ENCODE measurements at regions not wholly inside any gene's neighbourhood (a gene's known extent, or its start where the extent isn't known, plus 50 kb on each side); places are given as distances from the start of the nearest gene placed in this dataset.

GRCh38 chr4:31548823-31549222 lies 828.7 kb downstream of the PCDH7 start:
- DNase-seq = no peak

DNA sequence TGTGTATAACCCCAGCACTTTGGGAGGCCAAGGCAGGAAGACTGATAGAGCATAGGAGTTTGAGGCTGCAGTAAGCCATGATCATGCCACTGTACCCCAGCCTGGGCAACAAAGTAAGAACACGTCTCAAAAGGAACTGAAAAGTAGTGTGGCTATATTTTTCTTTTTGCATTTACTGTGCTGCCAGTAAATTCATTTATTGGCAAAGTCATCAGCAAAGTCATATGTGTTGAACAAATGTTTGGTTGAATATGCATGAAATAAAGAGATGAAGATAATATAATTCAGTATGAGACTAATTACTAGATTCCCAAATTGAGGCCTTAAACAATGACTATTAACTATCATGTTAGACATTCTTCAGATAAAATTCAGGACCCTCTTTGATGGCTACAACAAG lies 829.1 kb downstream of the PCDH7 start:
- DNase-seq = no peak

DNA sequence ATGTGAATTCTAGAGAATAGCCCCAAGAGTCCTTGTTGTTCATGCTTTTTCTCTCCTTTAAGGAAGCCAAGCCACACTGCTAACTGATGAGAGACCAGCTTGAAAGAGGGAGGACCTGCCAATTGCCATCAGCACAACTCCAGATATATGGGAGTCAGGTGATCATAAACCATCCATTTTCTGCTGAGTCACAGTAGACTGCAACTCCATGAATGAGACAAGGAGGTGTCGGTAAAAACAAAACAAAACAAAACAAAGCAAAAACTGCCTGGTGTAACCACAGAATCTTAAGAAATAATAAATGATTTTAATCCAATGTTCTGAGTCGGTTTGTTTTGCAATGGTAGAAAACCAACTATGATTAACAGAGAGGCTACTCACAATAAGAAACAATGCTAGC lies 837.3 kb downstream of the PCDH7 start:
- no peak for DNase-seq

DNA sequence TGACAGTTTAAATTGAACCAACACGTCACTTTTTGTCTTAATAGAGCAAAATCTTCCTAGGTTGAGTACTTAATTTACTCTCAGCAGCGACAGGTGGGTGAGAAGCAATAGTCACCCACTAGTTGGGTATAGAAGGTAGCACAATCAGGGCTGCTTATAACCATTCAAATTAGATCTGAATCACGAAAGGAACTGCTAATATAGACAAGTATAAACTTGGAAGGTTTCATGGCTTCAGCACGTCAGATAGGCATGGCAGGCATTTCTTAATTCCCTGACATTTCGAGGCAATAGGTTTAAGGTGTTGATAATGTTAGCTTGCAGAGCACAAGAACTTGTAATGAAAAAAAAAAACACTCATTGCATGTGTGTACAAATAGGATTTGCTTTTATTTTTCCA lies 853.4 kb downstream of the PCDH7 start:
- DNase-seq = no peak

GRCh38 chr4:31575504-31575903 lies 855.3 kb downstream of the PCDH7 start:
- no peak for DNase-seq

GRCh38 chr4:31580843-31581242 lies 860.7 kb downstream of the PCDH7 start:
- no peak for DNase-seq

GRCh38 chr4:31585503-31585902 lies 865.3 kb downstream of the PCDH7 start:
- no peak for DNase-seq

DNA sequence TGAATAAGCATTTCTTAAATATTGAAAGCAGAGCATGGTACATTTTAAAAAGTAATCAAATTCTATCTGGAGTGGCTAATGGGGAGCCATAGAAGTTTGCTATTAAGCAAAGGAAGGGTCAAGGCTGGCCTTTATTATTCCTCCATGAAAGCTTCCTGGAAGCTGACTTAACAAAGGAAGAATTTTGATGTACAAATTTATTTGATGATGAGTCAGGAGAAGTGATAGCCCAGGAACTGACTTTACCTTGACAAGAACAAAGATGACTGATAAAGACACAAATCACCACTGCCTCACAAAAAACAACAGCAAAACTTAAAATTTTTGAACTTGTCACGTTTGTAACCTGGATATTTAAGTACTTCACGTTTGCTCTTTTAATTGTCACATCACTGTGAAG lies 872.1 kb downstream of the PCDH7 start:
- no peak for DNase-seq

DNA sequence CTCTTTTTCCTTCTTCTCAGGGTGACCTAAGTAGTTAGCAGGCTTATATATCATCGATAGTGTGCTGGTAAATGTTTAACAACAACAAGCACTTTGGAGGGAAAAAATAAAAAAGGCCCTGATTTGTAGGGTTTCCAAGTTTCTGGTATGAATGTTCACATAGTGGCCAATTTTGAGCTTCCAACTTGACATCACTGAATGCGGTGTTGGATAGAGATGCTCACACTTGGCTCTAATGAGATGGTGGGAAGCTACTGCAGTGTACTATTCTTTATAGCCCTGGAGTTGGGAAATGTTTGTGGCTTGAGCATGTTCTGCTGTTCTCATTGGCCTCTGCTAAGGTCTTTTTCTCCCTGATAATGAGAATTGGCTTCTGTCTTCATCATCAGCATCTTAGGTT lies 875.3 kb downstream of the PCDH7 start:
- DNase-seq = no peak

DNA sequence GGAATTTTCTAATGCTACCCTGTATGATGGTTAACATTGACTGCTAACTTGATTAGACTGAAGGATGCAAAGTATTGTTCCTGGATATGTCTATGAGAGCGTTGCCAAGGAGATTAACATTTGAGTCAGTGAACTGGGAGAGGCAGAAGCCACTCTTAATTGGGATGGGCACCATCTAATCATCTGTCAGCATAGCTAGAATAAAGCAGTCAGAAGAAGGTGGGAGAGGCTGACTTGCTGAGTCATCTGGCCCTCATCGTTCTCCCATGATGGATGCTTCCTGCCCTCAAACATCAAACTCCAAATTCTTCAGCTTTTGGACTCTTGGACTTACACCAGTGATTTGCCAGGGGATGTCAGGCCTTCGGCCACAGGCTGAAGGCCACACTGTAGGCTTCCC lies 878.5 kb downstream of the PCDH7 start:
- no peak for DNase-seq

DNA sequence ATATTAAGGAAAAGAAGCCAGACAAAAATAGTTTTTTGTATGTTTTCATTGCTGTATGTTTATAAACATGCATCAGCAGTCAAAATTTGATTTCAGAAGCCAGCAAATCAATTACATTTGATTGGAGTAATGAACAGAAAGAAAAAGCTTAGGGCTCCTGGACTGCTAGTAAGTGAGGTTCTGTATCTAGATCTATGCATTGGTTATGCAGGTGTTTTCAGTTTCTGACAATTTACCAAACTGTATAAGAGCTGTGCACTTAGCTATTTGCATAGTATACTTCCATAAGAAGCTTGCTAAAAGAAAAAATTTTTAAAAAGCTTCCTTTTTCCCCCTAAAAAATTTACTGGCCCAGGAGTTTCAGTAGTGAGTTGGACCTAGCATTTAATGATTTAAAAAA lies 881.6 kb downstream of the PCDH7 start:
- no peak for DNase-seq

GRCh38 chr4:31613946-31614623 lies 893.9 kb downstream of the PCDH7 start:
- DNase-seq = no peak

DNA sequence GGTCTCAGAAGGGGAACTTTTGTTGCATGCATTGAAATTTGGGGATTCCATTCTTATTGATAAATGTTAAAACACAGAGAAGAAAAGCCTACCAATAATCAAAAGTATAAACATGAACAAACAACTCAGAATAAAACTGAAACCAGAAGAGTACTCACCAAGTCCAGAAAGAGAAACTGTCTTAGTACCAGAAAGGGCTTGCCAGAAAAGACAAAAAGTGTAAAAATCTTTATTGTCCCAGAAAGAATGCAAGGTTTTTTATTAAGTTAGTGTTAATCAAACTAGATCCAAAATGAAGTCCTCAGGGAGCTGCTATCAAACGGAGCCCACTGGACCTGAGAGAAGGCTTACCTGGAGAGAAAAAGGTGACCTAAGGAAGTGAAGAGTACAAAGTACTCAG lies 897.5 kb downstream of the PCDH7 start:
- no peak for DNase-seq

DNA sequence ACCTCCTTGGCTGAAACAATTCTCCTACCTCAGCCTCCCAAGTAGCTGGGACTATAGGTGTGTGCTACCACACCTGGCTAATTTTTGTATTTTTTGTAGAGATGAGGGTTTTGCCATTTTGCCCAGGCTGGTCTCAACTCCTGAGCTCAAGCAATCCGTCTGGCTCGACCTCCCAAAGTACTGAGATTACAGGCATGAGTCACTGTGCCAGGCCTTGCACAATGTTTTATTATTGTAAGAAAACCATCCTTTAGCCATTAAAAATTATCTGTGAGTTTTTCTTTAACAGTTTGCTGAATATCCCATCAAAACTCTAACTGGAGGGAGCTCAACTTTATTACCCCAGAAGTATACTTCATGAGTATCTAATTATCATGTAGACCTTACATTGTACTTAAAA lies 900.3 kb downstream of the PCDH7 start:
- no peak for DNase-seq

- no peak for DNase-seq
Observed at GRCh38 chr4:31645236-31645635, 925.1 kb downstream of the PCDH7 start.

GRCh38 chr4:31647786-31648185 lies 927.6 kb downstream of the PCDH7 start:
- DNase-seq = no peak

GRCh38 chr4:31649878-31650277 lies 929.7 kb downstream of the PCDH7 start:
- DNase-seq = no peak

DNA sequence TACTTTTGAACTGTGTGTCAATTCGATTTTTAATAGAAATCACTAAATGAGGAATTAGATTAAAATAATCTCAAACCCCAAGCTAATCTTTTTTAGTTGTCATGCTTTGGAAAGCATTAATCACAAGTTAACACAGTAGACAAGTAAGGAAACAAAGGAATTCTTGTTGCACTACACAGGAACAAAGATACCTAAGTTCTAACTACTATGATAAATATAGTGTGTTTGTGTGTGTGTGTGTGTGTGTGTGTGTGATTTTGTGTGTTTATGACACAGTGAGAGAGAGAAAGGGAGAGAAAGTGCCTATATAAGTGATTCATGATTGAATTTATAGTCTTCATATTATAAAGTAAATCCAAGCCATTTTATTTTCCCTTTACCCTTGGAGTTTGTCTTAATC lies 931.4 kb downstream of the PCDH7 start:
- DNase-seq = no peak

DNA sequence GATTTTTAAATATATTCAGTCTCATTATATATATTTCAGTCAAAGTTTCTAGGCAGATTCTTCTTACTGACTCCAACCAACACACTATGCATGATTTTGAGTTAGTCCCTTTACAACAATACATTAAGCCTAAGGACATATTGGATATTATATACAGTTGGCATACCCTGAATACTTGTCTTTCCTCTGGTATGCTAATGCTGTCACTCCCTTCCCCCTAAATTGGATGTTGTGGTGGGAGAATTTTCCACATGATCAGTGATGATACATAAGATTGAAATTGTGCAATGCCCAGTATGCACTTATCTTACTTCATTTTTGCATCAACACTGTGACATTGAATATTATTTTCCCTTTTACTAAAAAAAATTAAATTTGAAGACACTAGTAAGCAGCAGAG lies 935.2 kb downstream of the PCDH7 start:
- no peak for DNase-seq

DNA sequence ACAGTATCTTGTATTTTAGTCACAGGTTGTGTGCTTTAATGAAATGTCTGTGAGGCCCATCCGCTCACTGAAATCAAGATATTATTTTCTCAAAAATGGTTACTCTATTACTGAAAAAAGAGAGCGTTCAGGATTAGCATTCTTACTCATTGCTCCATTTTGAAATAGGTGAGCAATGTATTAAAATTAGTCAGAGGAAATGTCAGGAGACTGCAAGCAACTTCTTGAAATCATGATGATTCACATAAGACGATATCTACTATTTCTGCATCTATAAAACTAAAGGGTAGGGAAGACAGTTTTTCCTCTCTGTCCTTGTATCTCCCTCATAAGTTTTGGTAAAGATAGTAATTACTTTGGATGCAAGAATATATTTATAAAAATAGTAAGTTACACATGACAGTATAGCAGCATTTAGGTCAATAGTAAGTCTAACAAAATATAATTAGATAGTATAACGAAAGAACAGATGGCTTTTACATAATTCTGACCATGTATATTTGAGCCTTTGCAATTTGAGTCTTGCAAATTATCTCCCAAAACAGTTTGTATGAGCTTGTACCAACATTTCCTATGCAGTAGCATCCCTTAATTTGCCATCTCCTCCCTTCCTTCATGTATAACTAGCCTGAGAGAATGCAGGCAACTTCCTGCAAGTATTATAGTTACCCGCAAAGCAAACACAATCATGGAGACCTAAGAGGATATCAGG lies 937.8 kb downstream of the PCDH7 start:
- peak; percentile 17 for DNase-seq

DNA sequence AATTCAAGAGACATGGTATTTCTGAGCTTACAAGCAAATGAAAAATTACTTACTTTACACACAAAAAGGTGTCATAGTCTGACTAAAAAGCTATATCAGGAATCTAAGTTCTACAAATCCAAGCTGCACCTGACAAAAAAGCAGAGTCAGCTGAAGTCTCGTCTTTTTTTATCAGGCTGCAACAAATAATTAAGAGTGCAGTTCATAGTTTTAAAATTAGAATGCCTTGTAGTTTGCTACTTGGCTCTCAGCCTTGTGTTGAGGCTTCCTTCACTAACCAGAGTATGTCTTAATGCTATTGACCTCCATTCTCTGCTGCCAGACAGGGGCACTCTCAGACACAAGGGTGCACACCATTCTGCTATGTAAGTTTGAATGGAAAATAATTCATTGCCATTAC lies 940.7 kb downstream of the PCDH7 start:
- DNase-seq = no peak

GRCh38 chr4:31662951-31663350 lies 942.8 kb downstream of the PCDH7 start:
- DNase-seq = no peak

GRCh38 chr4:31667686-31668085 lies 947.5 kb downstream of the PCDH7 start:
- DNase-seq = no peak

DNA sequence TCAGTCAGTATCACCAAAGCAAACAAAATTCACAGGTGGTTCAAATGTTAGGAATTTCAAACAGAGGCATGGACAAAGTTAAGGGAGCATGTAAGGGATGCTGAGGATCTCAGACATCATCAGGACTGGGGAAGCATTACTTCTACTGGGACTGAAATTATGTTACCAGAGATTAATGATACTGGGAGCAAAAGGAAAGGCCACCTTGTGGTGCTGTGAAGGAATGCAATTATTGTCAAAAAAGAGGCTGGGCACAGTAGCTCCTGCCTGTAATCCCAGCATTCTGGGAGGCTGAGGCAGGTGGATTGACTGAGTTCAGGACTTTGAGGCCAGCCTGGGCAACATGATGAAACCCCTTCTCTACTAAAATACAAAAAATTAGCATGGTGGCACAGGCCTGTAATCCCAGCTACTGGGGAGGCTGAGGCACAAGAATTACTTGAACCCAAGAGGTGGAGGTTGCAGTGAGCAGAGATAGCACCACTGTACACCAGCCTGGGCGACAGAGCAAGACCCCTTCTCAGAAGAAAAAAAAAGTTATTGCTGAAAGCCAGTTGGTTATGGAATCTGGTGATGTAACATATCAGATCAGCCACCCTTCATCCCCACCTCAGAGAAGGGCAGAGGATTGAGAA lies 954.3 kb downstream of the PCDH7 start:
- no peak for DNase-seq

DNA sequence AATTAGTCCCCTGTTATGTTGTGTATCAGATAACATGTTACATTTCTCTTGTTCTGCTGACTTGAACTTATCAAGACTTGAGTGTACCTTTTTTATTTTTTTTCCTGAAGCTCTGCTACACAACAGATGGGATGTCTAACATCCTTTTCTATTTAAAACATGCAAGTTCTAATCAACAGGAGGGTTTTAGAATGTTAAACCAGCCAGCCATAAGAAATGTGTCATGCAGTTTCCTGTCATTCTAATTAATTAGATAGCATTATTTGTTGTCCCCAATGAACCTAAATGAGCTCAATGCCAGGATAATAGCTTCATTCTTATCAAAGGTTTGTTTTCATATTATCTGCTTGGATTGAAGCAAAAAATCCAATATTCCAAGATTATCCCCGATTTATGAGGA lies 958.2 kb downstream of the PCDH7 start:
- no peak for DNase-seq

All from activated CD4-positive, alpha-beta T cell treated with anti-CD3 and anti-CD28 coated beads, Interleukin-10, Interleukin-2, amounts not matched to agents 100 ng/mL and 50 ng/mL, durations not matched to agents 16 hours and 8 hours (primary cell).